HG02678 (cell line): ENCODE measurements at regions not wholly inside any gene's neighbourhood (a gene's known extent, or its start where the extent isn't known, plus 50 kb on each side); places are given as distances from the start of the nearest gene placed in this dataset.
"Not testable (repeated sequence)": the region's sequence is repeated elsewhere in the genome, so short reads cannot be mapped to it uniquely, and the experiment has no call there.

ENCODE experiments used
- ATAC-seq: cut with Tn5 transposase; IDR thresholded peaks from one replicate; pipeline ENCODE4 v1.9.1; 2021; ENCODE audit warnings: mild to moderate bottlenecking, moderate library complexity; ENCODE audit not compliant: unreplicated experiment

- ATAC-seq: no peak
Measured at GRCh38 chr3:74288761-74289160, 325.7 kb downstream of the CNTN3 start.

- no peak for ATAC-seq
Measured at GRCh38 chr3:74287557-74287956, 326.9 kb downstream of the CNTN3 start.

- no peak for ATAC-seq
Measured at GRCh38 chr3:74282202-74282601, 332.3 kb downstream of the CNTN3 start.

GRCh38 chr3:74281705-74282104, 332.8 kb downstream of the CNTN3 start:
- no peak for ATAC-seq

GRCh38 chr3:74273555-74274402, 340.7 kb downstream of the CNTN3 start:
- no peak for ATAC-seq

GRCh38 chr3:74273091-74273490, 341.4 kb downstream of the CNTN3 start:
- no peak for ATAC-seq

- no peak for ATAC-seq
Measured at GRCh38 chr3:74271541-74271940, 342.9 kb downstream of the CNTN3 start.

- ATAC-seq: no peak
Measured at GRCh38 chr3:74269689-74270088, 344.8 kb downstream of the CNTN3 start.

- ATAC-seq: no peak
Measured at GRCh38 chr3:74268753-74269152, 345.7 kb downstream of the CNTN3 start.

- peak; percentile 79 for ATAC-seq
Measured at GRCh38 chr3:74267588-74268184, 346.8 kb downstream of the CNTN3 start.

GRCh38 chr3:74267131-74267530, 347.3 kb downstream of the CNTN3 start:
- ATAC-seq: no peak

- ATAC-seq: no peak
Measured at GRCh38 chr3:74265069-74265468, 349.4 kb downstream of the CNTN3 start.

- no peak for ATAC-seq
Measured at GRCh38 chr3:74263031-74263430, 351.4 kb downstream of the CNTN3 start.

GRCh38 chr3:74233091-74233490, 381.4 kb downstream of the CNTN3 start:
- no peak for ATAC-seq

- ATAC-seq: no peak
Measured at GRCh38 chr3:74217467-74217866, 397.0 kb downstream of the CNTN3 start.

GRCh38 chr3:74214286-74214685, 400.2 kb downstream of the CNTN3 start:
- no peak for ATAC-seq

GRCh38 chr3:74210739-74211138, 403.7 kb downstream of the CNTN3 start:
- ATAC-seq: no peak

- ATAC-seq: no peak
Measured at GRCh38 chr3:74200952-74201351, 413.5 kb downstream of the CNTN3 start.

GRCh38 chr3:74178664-74179063, 435.8 kb downstream of the CNTN3 start:
- ATAC-seq: not testable (repeated sequence)

- ATAC-seq: no peak
Measured at GRCh38 chr3:74173090-74173489, 441.4 kb downstream of the CNTN3 start.

GRCh38 chr3:74167926-74168325, 446.5 kb downstream of the CNTN3 start:
- ATAC-seq: no peak

- no peak for ATAC-seq
Measured at GRCh38 chr3:74165211-74165610, 449.2 kb downstream of the CNTN3 start.
